Gastrocnemius medialis (tissue), 4 donors: ENCODE measurements at regions not wholly inside any gene's neighbourhood (a gene's known extent, or its start where the extent isn't known, plus 50 kb on each side); places are given as distances from the start of the nearest gene placed in this dataset.

ENCODE experiments used
- ATAC-seq, 2 donors: fragments of 150-250 bp; one replicate each; pipeline ENCODE4 v1.9.1; 2016
- DNase-seq, 2 donors: peaks; one replicate each; pipeline ENCODE4 v3.0.0-alpha.2; 2019
- H3K27ac ChIP-seq, 4 donors: fragments of 200-600 bp; sonication (generic); 1 replicate in 1 of 4; 2 replicates in 3 of 4; pipeline ENCODE4 v1.5.1; 2016 to 2018; ENCODE audit warnings: mild to moderate bottlenecking in 2 of 4, moderate library complexity in 1 of 4
- H3K27me3 ChIP-seq, 3 donors: fragments of 200-600 bp; sonication (generic) in 2 of 3; 1 replicate in 1 of 3; 2 replicates in 2 of 3; pipeline versions ENCODE4 v1.5.1 to v1.6.0; 2016 to 2019; ENCODE audit warnings: mild to moderate bottlenecking in 1 of 3, moderate library complexity in 1 of 3
- H3K36me3 ChIP-seq, 2 donors: fragments of 200-600 bp; sonication (generic) in 1 of 2; one replicate each; pipeline ENCODE4 v1.5.1; 2017 to 2018
- H3K4me1 ChIP-seq, 2 donors: fragments of 200-600 bp; sonication (generic) in 1 of 2; one replicate each; pipeline ENCODE4 v1.5.1; 2016 to 2017; ENCODE audit warnings: mild to moderate bottlenecking in 2 of 2
- H3K4me3 ChIP-seq, 4 donors: fragments of 200-600 bp; sonication (generic) in 3 of 4; 1 replicate in 1 of 4; 2 replicates in 3 of 4; pipeline ENCODE4 v1.5.1; 2016 to 2019; ENCODE audit warnings: mild to moderate bottlenecking in 2 of 4
- H3K9me3 ChIP-seq, 3 donors: fragments of 200-600 bp; sonication (generic) in 2 of 3; 1 replicate in 1 of 3; 2 replicates in 2 of 3; pipeline ENCODE4 v1.5.1; 2016 to 2019
- CTCF ChIP-seq, 5 experiments: fragments of 450-650 bp in 3 of 5; fragments of 200-600 bp in 2 of 5; sonication (generic) in 2 of 5; IDR thresholded peaks in 4 of 5; conservative IDR thresholded peaks in 1 of 5; 1 replicate in 4 of 5; 2 replicates in 1 of 5; pipeline ENCODE4 v1.5.1; 2016 to 2019; ENCODE audit warnings: antibody characterized with exemption in 5 of 5, mild to moderate bottlenecking in 3 of 5, moderate library complexity in 3 of 5
- POLR2A ChIP-seq, 2 donors: fragments of 450-650 bp; IDR thresholded peaks; one replicate each; pipeline ENCODE4 v1.6.1; 2017; ENCODE audit warnings: antibody characterized with exemption in 2 of 2, mild to moderate bottlenecking in 2 of 2, moderate library complexity in 2 of 2
- in situ Hi-C, 4 donors: fragments of 200-750 bp; cut with MboI; loops; one replicate each; pipeline versions ENCODE4 v1.15.0 to v1.8.0; 2017; ENCODE audit warnings: low sequenced_read_pairs in 4 of 4
- intact Hi-C: fragments of 100-400 bp; cut with DNase I; formaldehyde crosslinking; loops from one replicate; pipeline ENCODE4 v1.15.1; 2023; ENCODE audit warnings: low total_unique reads

- intact Hi-C loops (no loop called here), in situ Hi-C loops (no loop called here)
- no peaks in the 10 kb centered on the region for H3K4me1 ChIP-seq
- no peaks in the 10 kb centered on the region for H3K9me3 ChIP-seq
- TF ChIP-seq CTCF (IDR thresholded peaks at IDR 0.05 in 4 of 5, conservative IDR thresholded peaks at IDR 0.05 in 1 of 5) (peak; percentile 49 to 83 (median 75)), POLR2A (IDR thresholded peaks at IDR 0.05) (no peak)
- peak overlapping the region in 1 of 4 donors; percentile 25 for H3K4me3 ChIP-seq
- ATAC-seq: peak; percentile 65 to 79
- no peaks in the 10 kb centered on the region for H3K36me3 ChIP-seq
- H3K27me3 ChIP-seq: no peaks in the 10 kb centered on the region
- no peak overlapping the region for H3K27ac ChIP-seq
- peak; percentile 10 to 24 for DNase-seq
Measured at GRCh38 chr9:117487555-117488175, 72.8 kb upstream of the ASTN2 start.

- in situ Hi-C loops (no loop called here), intact Hi-C loops (no loop called here)
- ATAC-seq: no peak
- DNase-seq: no peak
- no peaks in the 10 kb centered on the region for H3K27me3 ChIP-seq
- TF ChIP-seq POLR2A (IDR thresholded peaks at IDR 0.05) (no peak), CTCF (IDR thresholded peaks at IDR 0.05 in 4 of 5, conservative IDR thresholded peaks at IDR 0.05 in 1 of 5) (no peak)
- no peak overlapping the region for H3K4me3 ChIP-seq
- H3K36me3 ChIP-seq: no peaks in the 10 kb centered on the region
- H3K4me1 ChIP-seq: no peaks in the 10 kb centered on the region
- H3K9me3 ChIP-seq: no peaks in the 10 kb centered on the region
- H3K27ac ChIP-seq: no peak overlapping the region
Measured at GRCh38 chr9:117486426-117486825, 71.6 kb upstream of the ASTN2 start.

GRCh38 chr9:117485176-117485575 is 70.3 kb upstream of the ASTN2 start:
- Histone ChIP-seq H3K4me1 (no peaks in the 10 kb centered on the region), H3K4me3 (no peak overlapping the region), H3K27me3 (no peaks in the 10 kb centered on the region), H3K36me3 (no peaks in the 10 kb centered on the region), H3K9me3 (no peaks in the 10 kb centered on the region), H3K27ac (no peak overlapping the region)
- no peak for TF ChIP-seq CTCF (IDR thresholded peaks at IDR 0.05 in 4 of 5, conservative IDR thresholded peaks at IDR 0.05 in 1 of 5)
- no peak for TF ChIP-seq POLR2A (IDR thresholded peaks at IDR 0.05)
- DNase-seq (no peak), ATAC-seq (peak in 1 of 2 donors; percentile 38)
- intact Hi-C loops: no loop called here
- in situ Hi-C loops: no loop called here

- intact Hi-C loops (no loop called here), in situ Hi-C loops (no loop called here)
- no peaks in the 10 kb centered on the region for H3K36me3 ChIP-seq
- ATAC-seq: no peak
- no peaks in the 10 kb centered on the region for H3K9me3 ChIP-seq
- no peak overlapping the region for H3K4me3 ChIP-seq
- H3K27ac ChIP-seq: no peak overlapping the region
- H3K27me3 ChIP-seq: no peaks in the 10 kb centered on the region
- TF ChIP-seq POLR2A (IDR thresholded peaks at IDR 0.05) (no peak), CTCF (IDR thresholded peaks at IDR 0.05 in 4 of 5, conservative IDR thresholded peaks at IDR 0.05 in 1 of 5) (no peak)
- no peak for DNase-seq
- H3K4me1 ChIP-seq: no peaks in the 10 kb centered on the region
Measured at GRCh38 chr9:117480729-117481128, 65.9 kb upstream of the ASTN2 start.

GRCh38 chr9:117480253-117480652 is 65.4 kb upstream of the ASTN2 start:
- Histone ChIP-seq H3K27me3 (no peaks in the 10 kb centered on the region), H3K27ac (no peak overlapping the region), H3K4me1 (no peaks in the 10 kb centered on the region), H3K9me3 (no peaks in the 10 kb centered on the region), H3K4me3 (no peak overlapping the region), H3K36me3 (no peaks in the 10 kb centered on the region)
- TF ChIP-seq POLR2A (IDR thresholded peaks at IDR 0.05) (no peak), CTCF (IDR thresholded peaks at IDR 0.05 in 4 of 5, conservative IDR thresholded peaks at IDR 0.05 in 1 of 5) (no peak)
- DNase-seq (no peak), ATAC-seq (no peak)
- in situ Hi-C loops: no loop called here
- intact Hi-C loops: no loop called here
